Loucy (cell line): ENCODE measurements at regions not wholly inside any gene's neighbourhood (a gene's known extent, or its start where the extent isn't known, plus 50 kb on each side); places are given as distances from the start of the nearest gene placed in this dataset.

Experiments
- H2AFZ ChIP-seq: fragments of 200-600 bp; sonication (generic); 2 replicates; pipeline ENCODE4 v1.6.0; 2016; ENCODE audit warnings: antibody characterized with exemption, mild to moderate bottlenecking, low read length, moderate library complexity
- H3F3A ChIP-seq: fragments of 200-600 bp; 2 replicates; pipeline ENCODE4 v1.6.0; 2016; ENCODE audit warnings: antibody characterized with exemption, low read depth, mild to moderate bottlenecking
- H3K27me3 ChIP-seq: fragments of 200-600 bp; sonication (generic); 2 replicates; pipeline ENCODE4 v1.6.1; 2014; ENCODE audit warnings: low read length, mild to moderate bottlenecking; ENCODE audit not compliant: insufficient read depth, poor library complexity, severe bottlenecking
- H3K36me3 ChIP-seq: fragments of 200-600 bp; sonication (generic); 2 replicates; pipeline ENCODE4 v1.6.1; 2016; ENCODE audit warnings: low read length; ENCODE audit not compliant: insufficient read depth
- H3K4me1 ChIP-seq: fragments of 200-600 bp; sonication (generic); 2 replicates; pipeline ENCODE4 v1.5.1; 2014; ENCODE audit warnings: low read length, mild to moderate bottlenecking; ENCODE audit not compliant: insufficient read depth, poor library complexity, severe bottlenecking
- H3K4me2 ChIP-seq: fragments of 200-600 bp; sonication (generic); 2 replicates; pipeline ENCODE4 v1.6.0; 2014; ENCODE audit warnings: antibody characterized with exemption, low read length, low read depth, mild to moderate bottlenecking; ENCODE audit not compliant: poor library complexity, severe bottlenecking
- H3K4me3 ChIP-seq: fragments of 200-600 bp; sonication (generic); 2 replicates; pipeline ENCODE4 v1.5.1; 2014; ENCODE audit warnings: low read length, mild to moderate bottlenecking, mixed read lengths; ENCODE audit not compliant: poor library complexity, severe bottlenecking
- H3K79me2 ChIP-seq: fragments of 200-600 bp; sonication (generic); 2 replicates; pipeline ENCODE4 v1.6.1; 2014; ENCODE audit warnings: low read length; ENCODE audit not compliant: insufficient read depth
- H3K9ac ChIP-seq: fragments of 200-600 bp; sonication (generic); 2 replicates; pipeline ENCODE4 v1.6.0; 2014; ENCODE audit warnings: mild to moderate bottlenecking, low read depth, low read length, moderate library complexity; ENCODE audit not compliant: poor library complexity, severe bottlenecking
- H3K9me2 ChIP-seq: fragments of 200-600 bp; sonication (generic); replicated peaks from 2 replicates; pipeline ENCODE4 v1.6.1; 2016; ENCODE audit warnings: low read depth, low read length, mixed read lengths
- H3K9me3 ChIP-seq: fragments of 200-600 bp; sonication (generic); 2 replicates; pipeline ENCODE4 v1.6.1; 2014; ENCODE audit warnings: mild to moderate bottlenecking, antibody characterized with exemption, low read length, low read depth; ENCODE audit not compliant: insufficient read depth
- H4K20me1 ChIP-seq: fragments of 200-600 bp; sonication (generic); 2 replicates; pipeline ENCODE4 v1.6.0; 2014; ENCODE audit warnings: antibody characterized with exemption, low read length, mild to moderate bottlenecking; ENCODE audit not compliant: insufficient read depth, poor library complexity, severe bottlenecking
- CTCF ChIP-seq: fragments of 200-600 bp; sonication (generic); conservative IDR thresholded peaks from 2 replicates; pipeline ENCODE4 v1.5.1; 2014; ENCODE audit warnings: mild to moderate bottlenecking, antibody characterized with exemption, low read length
- EZH2phosphoT487 ChIP-seq: fragments of 200-600 bp; IDR thresholded peaks from 2 replicates; pipeline ENCODE4 v1.6.1; 2018; ENCODE audit warnings: antibody characterized with exemption, mild to moderate bottlenecking, moderate library complexity, borderline replicate concordance

- no peak overlapping the region for H3K9ac ChIP-seq
- H2AFZ ChIP-seq, result no peak overlapping the region
- H3K36me3 ChIP-seq, result no peaks in the 10 kb centered on the region
- H3K9me2 ChIP-seq, result no peaks in the 10 kb centered on the region
- H3K4me2 ChIP-seq, result no peak overlapping the region
- no peak for TF ChIP-seq EZH2phosphoT487
- no peak for TF ChIP-seq CTCF
- no peaks in the 10 kb centered on the region for H3K4me1 ChIP-seq
- H3K4me3 ChIP-seq, result no peak overlapping the region
- H4K20me1 ChIP-seq, result no peaks in the 10 kb centered on the region
- no peaks in the 10 kb centered on the region for H3K79me2 ChIP-seq
- H3K27me3 ChIP-seq, result no peaks in the 10 kb centered on the region
- H3K9me3 ChIP-seq, result no peaks in the 10 kb centered on the region
- no peaks in the 10 kb centered on the region for H3F3A ChIP-seq
These were observed 251.5 kb upstream of the STARD13 start for GRCh38 chr13:33537026-33537425.

- Histone ChIP-seq H2AFZ (no peak overlapping the region), H3K9ac (no peak overlapping the region), H3K4me3 (no peak overlapping the region)
These were observed 252.1 kb upstream of the STARD13 start for GRCh38 chr13:33537676-33538075.

GRCh38 chr13:33541456-33541855 lies 255.9 kb upstream of the STARD13 start:
- no peaks in the 10 kb centered on the region for H3K9me2 ChIP-seq
- no peaks in the 10 kb centered on the region for H3K9me3 ChIP-seq
- no peak overlapping the region for H3K9ac ChIP-seq
- no peaks in the 10 kb centered on the region for H3K79me2 ChIP-seq
- TF ChIP-seq CTCF, result no peak
- no peak for TF ChIP-seq EZH2phosphoT487
- H2AFZ ChIP-seq, result no peak overlapping the region
- no peak overlapping the region for H3K4me2 ChIP-seq
- no peaks in the 10 kb centered on the region for H3F3A ChIP-seq
- H3K36me3 ChIP-seq, result no peaks in the 10 kb centered on the region
- H3K4me1 ChIP-seq, result no peaks in the 10 kb centered on the region
- no peak overlapping the region for H3K4me3 ChIP-seq
- no peaks in the 10 kb centered on the region for H4K20me1 ChIP-seq
- H3K27me3 ChIP-seq, result no peaks in the 10 kb centered on the region

More at GRCh38 chr13:33537676-33538075, 252.1 kb upstream of the STARD13 start:
- TF ChIP-seq CTCF (no peak), EZH2phosphoT487 (no peak)
- Histone ChIP-seq H3F3A (no peaks in the 10 kb centered on the region), H3K27me3 (no peaks in the 10 kb centered on the region), H3K79me2 (no peaks in the 10 kb centered on the region), H4K20me1 (no peaks in the 10 kb centered on the region), H3K4me1 (no peaks in the 10 kb centered on the region), H3K9me3 (no peaks in the 10 kb centered on the region), H3K36me3 (no peaks in the 10 kb centered on the region), H3K4me2 (no peak overlapping the region), H3K9me2 (no peaks in the 10 kb centered on the region)
